ENCODE measurements at regions not wholly inside any gene's neighbourhood (a gene's known extent, or its start where the extent isn't known, plus 50 kb on each side); places are given as distances from the start of the nearest gene placed in this dataset.

GRCh38 chr10:111872591-111872990 is 311.0 kb downstream of the GPAM start:
- Mint-ChIP-seq H3K27me3 (ENCODE audit: insufficient read depth, low read depth, poor library complexity) (peaks cover 3% of the 10 kb centered on the region), H3K4me1 (peaks cover 14% of the 10 kb centered on the region), H3K27ac (no peak overlapping the region), H3K36me3 (ENCODE audit: low read depth) (peaks cover 9% of the 10 kb centered on the region; the same call in 2 of the 3 replicates), H3K4me3 (no peak overlapping the region), H3K9me3 (peaks cover 12% of the 10 kb centered on the region)
- peaks cover 25% of the 10 kb centered on the region; the same call in 1 of the 2 replicates for H3K9me2 ChIP-seq (ENCODE audit: insufficient read depth)
- TF ChIP-seq ETS1 (IDR thresholded peaks at IDR 0.05) (no peak), CREB1 (CRISPR knock-in tag; IDR thresholded peaks at IDR 0.05; ENCODE audit: low read depth) (no peak), STAT1 (IDR thresholded peaks at IDR 0.05; ENCODE audit: unreplicated experiment) (no peak), NANOG (IDR thresholded peaks at IDR 0.05; ENCODE audit: borderline replicate concordance) (no peak), ZNF331 (CRISPR knock-in tag; IDR thresholded peaks at IDR 0.05; ENCODE audit: low read depth) (no peak), JUNB (IDR thresholded peaks at IDR 0.05; ENCODE audit: unreplicated experiment) (no peak), ZNF114 (CRISPR knock-in tag; IDR thresholded peaks at IDR 0.05) (no peak), EZH2 (IDR thresholded peaks at IDR 0.05; ENCODE audit: low read depth, unreplicated experiment) (no peak), EZH2phosphoT487 (IDR thresholded peaks at IDR 0.05; ENCODE audit: unreplicated experiment) (no peak), POLR2AphosphoS5 (IDR thresholded peaks at IDR 0.05; ENCODE audit: low read depth) (no peak)
- TF ChIP-seq, protein P1, sequence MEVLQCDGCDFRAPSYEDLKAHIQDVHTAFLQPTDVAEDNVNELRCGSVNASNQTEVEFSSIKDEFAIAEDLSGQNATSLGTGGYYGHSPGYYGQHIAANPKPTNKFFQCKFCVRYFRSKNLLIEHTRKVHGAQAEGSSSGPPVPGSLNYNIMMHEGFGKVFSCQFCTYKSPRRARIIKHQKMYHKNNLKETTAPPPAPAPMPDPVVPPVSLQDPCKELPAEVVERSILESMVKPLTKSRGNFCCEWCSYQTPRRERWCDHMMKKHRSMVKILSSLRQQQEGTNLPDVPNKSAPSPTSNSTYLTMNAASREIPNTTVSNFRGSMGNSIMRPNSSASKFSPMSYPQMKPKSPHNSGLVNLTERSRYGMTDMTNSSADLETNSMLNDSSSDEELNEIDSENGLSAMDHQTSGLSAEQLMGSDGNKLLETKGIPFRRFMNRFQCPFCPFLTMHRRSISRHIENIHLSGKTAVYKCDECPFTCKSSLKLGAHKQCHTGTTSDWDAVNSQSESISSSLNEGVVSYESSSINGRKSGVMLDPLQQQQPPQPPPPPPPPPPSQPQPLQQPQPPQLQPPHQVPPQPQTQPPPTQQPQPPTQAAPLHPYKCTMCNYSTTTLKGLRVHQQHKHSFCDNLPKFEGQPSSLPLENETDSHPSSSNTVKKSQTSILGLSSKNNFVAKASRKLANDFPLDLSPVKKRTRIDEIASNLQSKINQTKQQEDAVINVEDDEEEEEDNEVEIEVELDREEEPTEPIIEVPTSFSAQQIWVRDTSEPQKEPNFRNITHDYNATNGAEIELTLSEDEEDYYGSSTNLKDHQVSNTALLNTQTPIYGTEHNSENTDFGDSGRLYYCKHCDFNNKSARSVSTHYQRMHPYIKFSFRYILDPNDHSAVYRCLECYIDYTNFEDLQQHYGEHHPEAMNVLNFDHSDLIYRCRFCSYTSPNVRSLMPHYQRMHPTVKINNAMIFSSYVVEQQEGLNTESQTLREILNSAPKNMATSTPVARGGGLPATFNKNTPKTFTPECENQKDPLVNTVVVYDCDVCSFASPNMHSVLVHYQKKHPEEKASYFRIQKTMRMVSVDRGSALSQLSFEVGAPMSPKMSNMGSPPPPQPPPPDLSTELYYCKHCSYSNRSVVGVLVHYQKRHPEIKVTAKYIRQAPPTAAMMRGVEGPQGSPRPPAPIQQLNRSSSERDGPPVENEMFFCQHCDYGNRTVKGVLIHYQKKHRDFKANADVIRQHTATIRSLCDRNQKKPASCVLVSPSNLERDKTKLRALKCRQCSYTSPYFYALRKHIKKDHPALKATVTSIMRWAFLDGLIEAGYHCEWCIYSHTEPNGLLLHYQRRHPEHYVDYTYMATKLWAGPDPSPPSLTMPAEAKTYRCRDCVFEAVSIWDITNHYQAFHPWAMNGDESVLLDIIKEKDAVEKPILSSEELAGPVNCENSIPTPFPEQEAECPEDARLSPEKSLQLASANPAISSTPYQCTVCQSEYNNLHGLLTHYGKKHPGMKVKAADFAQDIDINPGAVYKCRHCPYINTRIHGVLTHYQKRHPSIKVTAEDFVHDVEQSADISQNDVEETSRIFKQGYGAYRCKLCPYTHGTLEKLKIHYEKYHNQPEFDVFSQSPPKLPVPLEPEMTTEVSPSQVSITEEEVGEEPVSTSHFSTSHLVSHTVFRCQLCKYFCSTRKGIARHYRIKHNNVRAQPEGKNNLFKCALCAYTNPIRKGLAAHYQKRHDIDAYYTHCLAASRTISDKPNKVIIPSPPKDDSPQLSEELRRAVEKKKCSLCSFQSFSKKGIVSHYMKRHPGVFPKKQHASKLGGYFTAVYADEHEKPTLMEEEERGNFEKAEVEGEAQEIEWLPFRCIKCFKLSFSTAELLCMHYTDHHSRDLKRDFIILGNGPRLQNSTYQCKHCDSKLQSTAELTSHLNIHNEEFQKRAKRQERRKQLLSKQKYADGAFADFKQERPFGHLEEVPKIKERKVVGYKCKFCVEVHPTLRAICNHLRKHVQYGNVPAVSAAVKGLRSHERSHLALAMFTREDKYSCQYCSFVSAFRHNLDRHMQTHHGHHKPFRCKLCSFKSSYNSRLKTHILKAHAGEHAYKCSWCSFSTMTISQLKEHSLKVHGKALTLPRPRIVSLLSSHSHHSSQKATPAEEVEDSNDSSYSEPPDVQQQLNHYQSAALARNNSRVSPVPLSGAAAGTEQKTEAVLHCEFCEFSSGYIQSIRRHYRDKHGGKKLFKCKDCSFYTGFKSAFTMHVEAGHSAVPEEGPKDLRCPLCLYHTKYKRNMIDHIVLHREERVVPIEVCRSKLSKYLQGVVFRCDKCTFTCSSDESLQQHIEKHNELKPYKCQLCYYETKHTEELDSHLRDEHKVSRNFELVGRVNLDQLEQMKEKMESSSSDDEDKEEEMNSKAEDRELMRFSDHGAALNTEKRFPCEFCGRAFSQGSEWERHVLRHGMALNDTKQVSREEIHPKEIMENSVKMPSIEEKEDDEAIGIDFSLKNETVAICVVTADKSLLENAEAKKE (CRISPR knock-in tag; IDR thresholded peaks at IDR 0.05), result no peak
- TF ChIP-seq, protein P2, sequence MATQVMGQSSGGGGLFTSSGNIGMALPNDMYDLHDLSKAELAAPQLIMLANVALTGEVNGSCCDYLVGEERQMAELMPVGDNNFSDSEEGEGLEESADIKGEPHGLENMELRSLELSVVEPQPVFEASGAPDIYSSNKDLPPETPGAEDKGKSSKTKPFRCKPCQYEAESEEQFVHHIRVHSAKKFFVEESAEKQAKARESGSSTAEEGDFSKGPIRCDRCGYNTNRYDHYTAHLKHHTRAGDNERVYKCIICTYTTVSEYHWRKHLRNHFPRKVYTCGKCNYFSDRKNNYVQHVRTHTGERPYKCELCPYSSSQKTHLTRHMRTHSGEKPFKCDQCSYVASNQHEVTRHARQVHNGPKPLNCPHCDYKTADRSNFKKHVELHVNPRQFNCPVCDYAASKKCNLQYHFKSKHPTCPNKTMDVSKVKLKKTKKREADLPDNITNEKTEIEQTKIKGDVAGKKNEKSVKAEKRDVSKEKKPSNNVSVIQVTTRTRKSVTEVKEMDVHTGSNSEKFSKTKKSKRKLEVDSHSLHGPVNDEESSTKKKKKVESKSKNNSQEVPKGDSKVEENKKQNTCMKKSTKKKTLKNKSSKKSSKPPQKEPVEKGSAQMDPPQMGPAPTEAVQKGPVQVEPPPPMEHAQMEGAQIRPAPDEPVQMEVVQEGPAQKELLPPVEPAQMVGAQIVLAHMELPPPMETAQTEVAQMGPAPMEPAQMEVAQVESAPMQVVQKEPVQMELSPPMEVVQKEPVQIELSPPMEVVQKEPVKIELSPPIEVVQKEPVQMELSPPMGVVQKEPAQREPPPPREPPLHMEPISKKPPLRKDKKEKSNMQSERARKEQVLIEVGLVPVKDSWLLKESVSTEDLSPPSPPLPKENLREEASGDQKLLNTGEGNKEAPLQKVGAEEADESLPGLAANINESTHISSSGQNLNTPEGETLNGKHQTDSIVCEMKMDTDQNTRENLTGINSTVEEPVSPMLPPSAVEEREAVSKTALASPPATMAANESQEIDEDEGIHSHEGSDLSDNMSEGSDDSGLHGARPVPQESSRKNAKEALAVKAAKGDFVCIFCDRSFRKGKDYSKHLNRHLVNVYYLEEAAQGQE (IDR thresholded peaks at IDR 0.05; ENCODE audit: unreplicated experiment), result no peak
- TF ChIP-seq, protein P3, sequence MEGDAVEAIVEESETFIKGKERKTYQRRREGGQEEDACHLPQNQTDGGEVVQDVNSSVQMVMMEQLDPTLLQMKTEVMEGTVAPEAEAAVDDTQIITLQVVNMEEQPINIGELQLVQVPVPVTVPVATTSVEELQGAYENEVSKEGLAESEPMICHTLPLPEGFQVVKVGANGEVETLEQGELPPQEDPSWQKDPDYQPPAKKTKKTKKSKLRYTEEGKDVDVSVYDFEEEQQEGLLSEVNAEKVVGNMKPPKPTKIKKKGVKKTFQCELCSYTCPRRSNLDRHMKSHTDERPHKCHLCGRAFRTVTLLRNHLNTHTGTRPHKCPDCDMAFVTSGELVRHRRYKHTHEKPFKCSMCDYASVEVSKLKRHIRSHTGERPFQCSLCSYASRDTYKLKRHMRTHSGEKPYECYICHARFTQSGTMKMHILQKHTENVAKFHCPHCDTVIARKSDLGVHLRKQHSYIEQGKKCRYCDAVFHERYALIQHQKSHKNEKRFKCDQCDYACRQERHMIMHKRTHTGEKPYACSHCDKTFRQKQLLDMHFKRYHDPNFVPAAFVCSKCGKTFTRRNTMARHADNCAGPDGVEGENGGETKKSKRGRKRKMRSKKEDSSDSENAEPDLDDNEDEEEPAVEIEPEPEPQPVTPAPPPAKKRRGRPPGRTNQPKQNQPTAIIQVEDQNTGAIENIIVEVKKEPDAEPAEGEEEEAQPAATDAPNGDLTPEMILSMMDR (conservative IDR thresholded peaks at IDR 0.05; ENCODE audit: low read depth in 2 of 2), result no peak
- peaks cover 15% of the 10 kb centered on the region for H3K4me1 ChIP-seq (ENCODE audit: insufficient read depth)
- no peak overlapping the region for H3K4me2 ChIP-seq
- H3K4me3 ChIP-seq, result no peak overlapping the region
- no peaks in the 10 kb centered on the region for H3K36me3 ChIP-seq (ENCODE audit: insufficient read depth)
- no peak overlapping the region for H3K27ac ChIP-seq (ENCODE audit: low read depth)
- no peaks in the 10 kb centered on the region for H3F3A ChIP-seq (replicated peaks; ENCODE audit: low read depth)
- ATAC-seq (no peak), DNase-seq (ENCODE audit: low spot score) (no peak)
- H3K79me2 ChIP-seq (replicated peaks; ENCODE audit: insufficient read depth), result no peaks in the 10 kb centered on the region
- no peaks in the 10 kb centered on the region for H3K27me3 ChIP-seq (ENCODE audit: insufficient read depth)
- H4K20me1 ChIP-seq (replicated peaks; ENCODE audit: insufficient read depth), result no peaks in the 10 kb centered on the region
- no peak overlapping the region for H2AFZ ChIP-seq
